ENCODE measurements at regions not wholly inside any gene's neighbourhood (a gene's known extent, or its start where the extent isn't known, plus 50 kb on each side); places are given as distances from the start of the nearest gene placed in this dataset.

- in situ Hi-C loops (cut with MboI; ENCODE audit: low pct_unique_long_range_greater_than_20kb, low sequenced_read_pairs, unreplicated experiment), result no loop called here
- no peak for TF ChIP-seq CTCF (IDR thresholded peaks at IDR 0.05; ENCODE audit: extremely low read depth, insufficient read depth, missing control alignments)
- DNase-seq (ENCODE audit: low spot score), result no peak
Measured at GRCh38 chr7:28346256-28346655, 66.1 kb upstream of the CREB5 start.

DNA sequence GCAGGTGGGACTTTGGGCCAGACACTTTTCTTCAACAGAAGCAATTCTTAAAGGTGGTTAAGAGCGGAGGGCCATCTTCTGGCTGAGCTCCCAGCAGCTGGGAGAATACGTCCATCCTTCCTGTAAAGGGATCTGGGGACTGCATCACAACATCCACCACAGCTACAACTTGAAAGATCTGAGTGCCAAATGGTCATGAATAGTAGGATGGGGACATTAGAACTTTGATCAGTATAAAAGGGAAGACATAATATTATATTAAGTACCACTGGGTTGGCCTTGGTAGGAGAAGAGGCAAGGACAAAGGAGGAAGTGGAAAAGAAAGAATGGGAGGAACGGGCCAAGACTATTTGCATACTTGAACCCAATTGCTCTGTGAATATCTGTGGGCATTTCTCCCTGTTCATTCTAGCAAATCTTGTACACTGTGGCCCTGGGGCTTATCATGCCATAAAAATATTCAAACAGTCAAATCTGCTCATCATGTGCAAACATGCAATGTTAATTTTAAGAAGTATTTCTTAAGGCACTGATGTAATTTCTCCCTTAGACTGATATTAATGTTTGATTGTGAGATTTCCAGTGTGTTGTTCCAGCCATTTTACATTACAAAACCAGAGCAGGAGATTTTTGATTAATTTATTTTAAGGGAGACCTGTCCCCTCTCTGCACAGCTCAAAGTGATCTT, 65.5 kb upstream of the CREB5 start:
- no peak for DNase-seq (ENCODE audit: low spot score)
- no peak for TF ChIP-seq CTCF (IDR thresholded peaks at IDR 0.05; ENCODE audit: extremely low read depth, insufficient read depth, missing control alignments)
- in situ Hi-C loops (cut with MboI; ENCODE audit: low pct_unique_long_range_greater_than_20kb, low sequenced_read_pairs, unreplicated experiment), result no loop called here

DNA sequence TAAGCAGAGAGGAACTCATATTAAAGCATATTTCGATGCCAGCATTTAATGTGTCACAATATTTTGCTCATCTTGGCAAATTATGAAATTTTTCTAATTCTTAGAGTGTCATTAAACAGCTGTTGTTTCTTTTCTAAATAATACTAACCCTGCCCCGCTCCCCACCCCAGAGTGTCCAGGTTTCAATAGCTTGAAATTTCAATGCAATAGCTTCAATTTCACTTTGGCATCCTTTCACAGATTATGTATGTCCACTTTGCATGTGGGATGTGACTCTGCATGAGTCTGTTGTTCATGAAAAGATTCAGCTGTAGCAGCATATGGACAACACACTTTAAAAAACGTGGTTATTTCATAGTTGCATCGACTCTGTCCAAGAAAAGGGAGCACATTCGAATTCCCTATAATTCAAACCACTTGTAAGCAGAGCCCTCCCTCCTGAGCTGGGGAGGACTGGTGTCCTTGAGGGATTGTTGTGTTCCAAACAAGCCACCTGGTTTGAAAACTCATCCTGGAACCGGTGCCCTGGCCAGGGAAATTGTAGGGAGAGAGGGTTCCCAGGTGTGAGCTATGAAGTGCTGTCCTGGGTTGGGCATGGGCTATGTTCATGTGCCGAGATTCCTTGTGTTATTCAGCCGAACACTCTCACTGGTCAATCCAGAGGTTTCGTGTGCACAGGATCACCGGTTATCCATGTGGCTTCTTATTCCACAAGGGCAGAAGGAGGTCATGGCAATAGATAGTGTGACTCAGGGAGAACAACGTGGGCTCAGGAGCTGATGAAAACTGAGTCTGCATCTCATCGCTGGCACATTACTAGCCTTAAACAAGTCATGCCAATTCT, 64.6 kb upstream of the CREB5 start:
- DNase-seq (ENCODE audit: low spot score), result no peak
- in situ Hi-C loops (cut with MboI; ENCODE audit: low pct_unique_long_range_greater_than_20kb, low sequenced_read_pairs, unreplicated experiment), result no loop called here

DNA sequence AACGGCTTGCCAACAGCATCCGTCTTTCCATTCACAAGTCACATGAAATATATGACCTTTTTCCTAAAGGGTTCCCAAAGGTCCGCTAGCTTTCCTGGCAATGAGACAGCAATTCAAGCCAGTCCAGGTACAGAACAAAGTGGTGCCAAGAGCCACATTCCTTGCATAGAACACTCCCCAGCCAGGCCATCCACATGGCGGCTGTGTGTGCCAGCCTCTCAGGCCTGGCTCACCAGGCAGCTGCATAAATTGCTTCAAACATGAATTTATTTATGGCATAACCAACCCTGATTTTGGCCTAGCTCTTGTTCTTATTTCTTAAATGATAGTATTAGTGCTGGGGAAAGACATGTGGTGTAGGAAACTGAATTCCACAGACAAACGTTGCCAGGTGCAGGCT, 63.7 kb upstream of the CREB5 start:
- in situ Hi-C loops (cut with MboI; ENCODE audit: low pct_unique_long_range_greater_than_20kb, low sequenced_read_pairs, unreplicated experiment), result no loop called here
- DNase-seq (ENCODE audit: low spot score), result no peak

More for the DNA sequence above, 64.6 kb upstream of the CREB5 start:
- no peak for TF ChIP-seq CTCF (IDR thresholded peaks at IDR 0.05; ENCODE audit: extremely low read depth, insufficient read depth, missing control alignments)

DNA sequence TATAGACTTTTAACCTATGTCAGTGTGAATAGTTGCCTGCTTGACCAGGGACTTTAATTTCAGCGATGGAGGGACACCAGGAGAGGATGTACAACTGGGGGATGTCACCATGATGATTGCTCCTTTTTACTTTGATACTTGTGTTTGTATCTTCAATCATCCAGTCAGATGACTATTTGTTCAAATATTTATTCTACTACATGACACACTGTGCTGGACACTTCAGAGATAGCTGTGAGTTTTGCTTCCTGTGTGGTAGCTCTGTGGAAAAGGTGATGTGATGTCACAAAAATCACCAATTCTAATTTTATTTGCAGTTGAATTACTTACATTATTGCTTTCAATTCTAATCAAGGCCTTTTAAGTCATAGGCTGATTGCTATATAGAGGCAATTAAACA, 62.7 kb upstream of the CREB5 start:
- in situ Hi-C loops (cut with MboI; ENCODE audit: low pct_unique_long_range_greater_than_20kb, low sequenced_read_pairs, unreplicated experiment), result no loop called here
- no peak for DNase-seq (ENCODE audit: low spot score)
- TF ChIP-seq CTCF (IDR thresholded peaks at IDR 0.05; ENCODE audit: extremely low read depth, insufficient read depth, missing control alignments), result no peak

More for the DNA sequence above, 63.7 kb upstream of the CREB5 start:
- no peak for TF ChIP-seq CTCF (IDR thresholded peaks at IDR 0.05; ENCODE audit: extremely low read depth, insufficient read depth, missing control alignments)

DNA sequence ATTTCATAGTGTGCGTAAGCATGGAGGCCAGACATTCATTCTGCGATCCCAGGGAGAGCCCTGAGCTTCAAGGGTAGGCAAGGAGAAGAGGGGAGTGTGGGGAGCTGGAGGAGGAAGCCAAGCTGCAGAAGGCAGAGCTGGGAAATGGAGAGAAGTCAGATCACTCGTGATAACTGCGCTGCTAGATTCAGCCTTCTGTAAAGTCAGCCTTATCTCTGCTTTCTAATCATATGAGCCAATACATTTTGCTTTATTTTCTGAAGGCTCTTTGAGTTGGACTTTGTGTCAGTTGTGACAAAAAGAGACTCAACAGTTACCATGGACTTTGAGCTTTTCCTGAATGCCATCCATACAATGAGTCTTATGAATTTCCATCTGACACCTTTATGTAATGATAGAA, 61.7 kb upstream of the CREB5 start:
- in situ Hi-C loops (cut with MboI; ENCODE audit: low pct_unique_long_range_greater_than_20kb, low sequenced_read_pairs, unreplicated experiment), result no loop called here
- no peak for TF ChIP-seq CTCF (IDR thresholded peaks at IDR 0.05; ENCODE audit: extremely low read depth, insufficient read depth, missing control alignments)
- no peak for DNase-seq (ENCODE audit: low spot score)

Measured in GM13977 (cell line).